Activated CD8-positive, alpha-beta memory T cell treated with anti-CD3 and anti-CD28 coated beads for 48 hours (primary cell): ENCODE measurements at regions not wholly inside any gene's neighbourhood (a gene's known extent, or its start where the extent isn't known, plus 50 kb on each side); places are given as distances from the start of the nearest gene placed in this dataset.

ENCODE experiments used
- DNase-seq, 3 experiments: peaks; one replicate each; pipeline ENCODE4 v3.0.0-alpha.2; 2020; ENCODE audit warnings: low read depth in 2 of 3, low spot score in 2 of 3

GRCh38 chr18:77821892-77822291 lies 572.2 kb downstream of the GALR1 start:
- DNase-seq, result no peak

GRCh38 chr18:77822632-77823031 lies 573.0 kb downstream of the GALR1 start:
- no peak for DNase-seq

- DNase-seq, result no peak
Observed at GRCh38 chr18:77833807-77834206, 584.2 kb downstream of the GALR1 start.

GRCh38 chr18:77851802-77852201 lies 602.2 kb downstream of the GALR1 start:
- no peak for DNase-seq

GRCh38 chr18:77853859-77854258 lies 604.2 kb downstream of the GALR1 start:
- DNase-seq, result no peak

- no peak for DNase-seq
Observed at GRCh38 chr18:77857678-77858655, 608.3 kb downstream of the GALR1 start.

- no peak for DNase-seq
Observed at GRCh38 chr18:77859634-77860033, 610.0 kb downstream of the GALR1 start.

GRCh38 chr18:77862066-77862757 lies 612.6 kb downstream of the GALR1 start:
- no peak for DNase-seq

- DNase-seq, result no peak
Observed at GRCh38 chr18:77865853-77866252, 616.2 kb downstream of the GALR1 start.

- no peak for DNase-seq
Observed at GRCh38 chr18:77866351-77866750, 616.7 kb downstream of the GALR1 start.

- DNase-seq, result no peak
Observed at GRCh38 chr18:77870199-77870598, 620.6 kb downstream of the GALR1 start.

GRCh38 chr18:77870894-77871293 lies 621.2 kb downstream of the GALR1 start:
- DNase-seq, result no peak

- no peak for DNase-seq
Observed at GRCh38 chr18:77872166-77872565, 622.5 kb downstream of the GALR1 start.

GRCh38 chr18:77876319-77876865 lies 626.7 kb downstream of the GALR1 start:
- DNase-seq, result no peak

- DNase-seq, result no peak
Observed at GRCh38 chr18:77879829-77880228, 630.2 kb downstream of the GALR1 start.

GRCh38 chr18:77884454-77884853 lies 634.8 kb downstream of the GALR1 start:
- DNase-seq, result no peak

- DNase-seq, result no peak
Observed at GRCh38 chr18:77894060-77894459, 644.4 kb downstream of the GALR1 start.

- no peak for DNase-seq
Observed at GRCh38 chr18:77895250-77895649, 645.6 kb downstream of the GALR1 start.

GRCh38 chr18:77896586-77897252 lies 647.1 kb downstream of the GALR1 start:
- DNase-seq, result no peak

GRCh38 chr18:77897606-77898005 lies 648.0 kb downstream of the GALR1 start:
- no peak for DNase-seq

GRCh38 chr18:77899972-77900754 lies 650.5 kb downstream of the GALR1 start:
- peak; percentile 16 to 31 (median 23) for DNase-seq
